Pons (tissue), 1 donor: ENCODE measurements at regions not wholly inside any gene's neighbourhood (a gene's known extent, or its start where the extent isn't known, plus 50 kb on each side); places are given as distances from the start of the nearest gene placed in this dataset.
"Not testable (repeated sequence)": the region's sequence is repeated elsewhere in the genome, so short reads cannot be mapped to it uniquely, and the experiment has no call there.

Experiments
- DNase-seq: peaks from one replicate; pipeline ENCODE4 v3.0.0-alpha.2; 2016; ENCODE audit warnings: low spot score

GRCh38 chr16:87203060-87203656 lies 114.0 kb downstream of the C16orf95 start:
- DNase-seq, result peak; percentile 52

DNA sequence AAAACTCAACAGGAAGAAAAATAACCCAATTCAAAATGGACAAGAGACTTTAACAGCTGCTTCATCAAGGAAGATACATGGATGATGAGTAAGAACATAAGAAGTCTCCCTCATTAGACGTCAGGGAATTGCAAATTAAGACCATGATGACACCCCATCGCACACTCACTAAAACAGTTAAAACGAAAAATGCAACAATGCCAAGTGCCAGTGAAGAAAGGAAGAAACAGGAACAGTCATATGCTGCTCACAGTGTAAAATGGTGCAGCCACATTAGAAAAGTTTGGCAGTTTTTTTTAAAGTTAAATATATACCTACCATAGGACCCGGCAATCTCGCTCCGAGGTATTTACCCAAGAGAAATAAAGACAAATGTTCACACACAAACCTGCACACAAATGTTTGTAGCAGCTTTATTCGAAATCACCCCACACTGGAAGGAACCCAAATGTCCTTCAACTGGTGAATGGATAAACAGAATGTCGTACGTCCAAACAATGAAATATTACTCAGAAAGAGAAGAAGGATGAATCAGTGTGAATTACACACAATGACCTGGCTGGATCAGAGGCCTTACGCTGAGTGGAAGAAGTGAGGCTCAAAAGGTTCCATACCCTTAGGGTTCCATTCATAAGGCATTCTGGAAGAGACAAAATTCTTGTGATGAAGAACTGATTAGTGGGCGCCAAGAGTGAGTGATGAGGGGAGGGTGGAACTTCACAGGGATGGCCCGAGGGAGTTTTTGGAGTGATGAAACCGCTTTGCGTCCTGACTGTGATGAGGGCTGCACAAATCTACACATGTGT lies 110.3 kb downstream of the C16orf95 start:
- no peak for DNase-seq

GRCh38 chr16:87207509-87207908 lies 109.7 kb downstream of the C16orf95 start:
- DNase-seq, result no peak

DNA sequence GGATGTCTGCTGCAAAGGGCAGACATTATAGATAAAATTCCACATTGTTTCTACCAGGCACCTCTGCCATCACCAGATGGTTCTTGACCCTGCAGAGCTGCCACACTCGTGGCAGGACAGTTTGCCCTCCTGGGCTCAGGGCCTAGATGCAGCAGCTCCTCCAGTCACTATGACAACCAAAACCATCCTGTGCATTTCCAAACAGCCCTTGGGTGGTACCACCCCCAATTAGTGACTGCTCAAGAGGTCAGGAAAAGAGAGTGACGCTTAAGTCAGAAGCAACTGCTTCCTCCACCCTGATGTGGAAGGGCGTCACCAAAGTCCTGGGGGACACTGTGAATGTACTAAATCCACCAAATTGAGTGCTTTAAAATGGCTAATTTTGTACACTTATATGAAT lies 109.2 kb downstream of the C16orf95 start:
- no peak for DNase-seq

GRCh38 chr16:87208968-87209367 lies 108.2 kb downstream of the C16orf95 start:
- not testable (repeated sequence) for DNase-seq

GRCh38 chr16:87209808-87210512 lies 107.2 kb downstream of the C16orf95 start:
- DNase-seq, result no peak

DNA sequence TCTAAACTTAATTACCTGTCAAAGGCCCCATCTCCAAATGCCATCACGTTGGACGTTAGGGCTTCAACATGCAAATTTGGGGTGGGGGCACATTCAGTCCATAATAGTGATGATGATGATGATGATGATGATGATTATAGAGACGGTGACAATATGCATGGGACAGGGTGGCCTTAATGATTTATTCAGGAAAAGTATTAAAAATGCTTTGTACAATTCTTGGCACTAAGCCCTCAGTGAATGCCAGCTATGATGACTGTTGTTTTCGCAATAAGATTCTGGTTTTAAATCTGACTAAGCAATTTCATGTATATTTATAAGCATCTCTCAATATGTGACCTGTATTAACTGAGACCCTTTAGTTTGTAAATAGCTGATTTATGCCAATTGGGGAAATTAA lies 106.3 kb downstream of the C16orf95 start:
- no peak for DNase-seq

- no peak for DNase-seq
Measured at GRCh38 chr16:87212026-87212425, 105.2 kb downstream of the C16orf95 start.

DNA sequence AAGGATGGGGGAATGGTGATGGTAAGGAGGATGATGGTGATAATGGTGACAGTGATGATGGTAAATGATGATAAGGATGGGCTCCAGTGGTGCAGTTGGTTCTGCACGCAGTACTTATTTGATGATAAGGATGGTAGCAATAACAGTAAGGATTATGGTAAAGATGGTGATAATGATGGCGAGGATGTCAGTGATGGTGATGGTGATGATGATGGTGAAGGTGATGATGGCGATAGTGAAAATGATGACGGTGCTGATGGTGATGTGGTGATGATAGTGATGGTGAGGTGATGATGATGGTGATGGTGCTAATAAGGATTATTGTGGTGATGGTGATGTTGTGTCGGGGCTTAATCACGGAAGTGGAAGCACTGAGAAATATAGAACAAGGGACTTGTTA lies 103.7 kb downstream of the C16orf95 start:
- no peak for DNase-seq

- DNase-seq, result peak; percentile 71
Measured at GRCh38 chr16:87216148-87216840, 100.9 kb downstream of the C16orf95 start.

GRCh38 chr16:87216841-87217275 lies 100.3 kb downstream of the C16orf95 start:
- DNase-seq, result no peak

- DNase-seq, result not testable (repeated sequence)
Measured at GRCh38 chr16:87217802-87218201, 99.4 kb downstream of the C16orf95 start.

DNA sequence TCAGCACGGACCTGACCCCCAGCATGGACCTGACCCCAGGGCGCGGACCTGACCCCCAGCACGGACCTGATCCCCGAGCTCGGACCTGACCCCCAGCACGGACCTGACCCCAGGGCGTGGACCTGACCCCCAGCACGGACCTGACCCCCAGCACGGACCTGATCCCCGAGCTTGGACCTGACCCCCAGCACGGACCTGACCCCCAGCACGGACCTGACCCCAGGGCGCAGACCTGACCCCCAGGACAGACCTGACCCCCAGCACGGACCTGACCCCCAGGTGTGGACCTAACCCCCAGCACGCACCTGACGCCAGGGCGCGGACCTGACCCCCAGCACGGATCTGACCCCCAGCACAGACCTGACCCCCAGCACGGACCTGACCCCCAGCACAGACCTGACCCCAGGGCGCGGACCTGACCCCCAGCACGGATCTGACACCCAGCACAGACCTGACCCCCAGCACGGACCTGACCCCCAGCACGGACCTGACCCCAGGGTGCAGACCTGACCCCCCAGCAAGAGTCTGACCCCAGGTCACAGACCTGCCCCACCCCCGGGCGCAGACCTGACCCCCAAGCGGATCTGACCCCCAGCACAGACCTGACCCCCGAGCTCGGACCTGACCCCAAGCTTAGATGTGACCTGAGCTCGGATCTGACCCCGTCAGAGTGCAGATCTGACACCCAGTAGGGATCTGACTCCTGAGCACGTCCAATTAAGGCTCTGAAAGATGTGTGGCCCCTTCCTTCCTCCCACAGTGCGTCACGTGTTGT lies 98.7 kb downstream of the C16orf95 start:
- DNase-seq, result no peak

GRCh38 chr16:87219287-87219909 lies 97.8 kb downstream of the C16orf95 start:
- DNase-seq, result no peak

DNA sequence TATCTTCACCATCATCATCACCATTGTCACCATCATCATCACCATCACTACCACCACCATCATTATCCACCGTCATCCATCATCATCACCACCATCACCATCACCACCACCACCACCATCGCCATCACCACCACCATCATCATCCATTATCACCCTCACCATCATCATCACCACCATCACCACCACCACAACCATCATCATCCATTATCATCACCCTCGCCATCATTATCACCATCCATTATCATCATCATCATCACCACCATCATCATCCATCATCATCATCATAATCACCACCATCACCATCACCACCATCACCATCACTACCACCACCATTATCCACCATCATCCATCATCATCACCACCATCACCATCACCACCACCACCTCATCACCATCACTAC lies 95.6 kb downstream of the C16orf95 start:
- DNase-seq, result no peak

- no peak for DNase-seq
Measured at GRCh38 chr16:87222335-87222734, 94.9 kb downstream of the C16orf95 start.

DNA sequence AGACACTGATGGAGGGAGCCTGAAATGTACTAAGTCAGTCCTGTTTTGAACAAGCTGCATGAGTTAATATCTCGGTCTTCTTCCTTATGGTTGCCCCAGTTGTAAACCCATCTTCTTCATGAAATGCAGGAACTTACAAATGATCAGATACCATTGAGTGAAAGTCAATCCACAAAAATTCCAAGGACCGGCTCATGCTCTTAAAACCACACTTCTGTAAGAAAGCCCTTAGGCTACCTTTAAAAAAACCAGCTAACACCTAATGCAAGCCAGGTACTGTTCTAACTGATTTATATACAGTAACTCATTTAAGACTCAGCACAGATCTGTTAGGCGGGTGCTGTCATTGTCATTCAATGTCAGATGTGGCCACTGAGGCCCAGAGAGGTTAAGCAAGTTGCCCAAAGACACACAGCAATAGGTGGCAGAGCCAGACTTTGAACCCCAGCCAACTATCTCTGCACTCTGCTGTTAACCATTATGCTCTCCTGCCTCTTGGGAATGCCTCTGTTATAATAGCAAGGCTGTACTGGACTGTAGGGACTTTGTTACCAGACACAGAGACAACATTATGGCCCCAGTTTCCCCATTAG lies 93.4 kb downstream of the C16orf95 start:
- no peak for DNase-seq

GRCh38 chr16:87226926-87227295 lies 90.3 kb downstream of the C16orf95 start:
- no peak for DNase-seq

- DNase-seq, result peak; percentile 6
Measured at GRCh38 chr16:87227296-87227951, 89.8 kb downstream of the C16orf95 start.

DNA sequence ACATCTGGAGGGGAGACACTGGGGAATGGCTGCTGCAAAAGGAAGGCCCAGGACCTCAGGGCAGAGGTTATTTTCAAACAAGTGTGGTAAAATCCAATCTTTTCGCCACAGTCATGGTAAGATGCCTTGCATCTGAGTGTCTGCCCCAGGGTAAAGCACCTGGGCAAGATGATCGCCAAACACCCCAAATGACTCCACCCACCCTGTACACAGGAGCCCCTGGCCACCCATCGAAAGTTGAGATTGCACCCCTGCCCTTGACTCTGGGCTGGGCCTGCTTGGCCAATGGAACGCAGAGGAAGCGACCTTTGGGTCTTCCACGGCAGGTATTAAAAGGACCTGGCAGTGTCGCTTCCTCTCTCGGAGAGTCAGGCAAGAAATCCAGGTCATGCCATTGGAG lies 88.8 kb downstream of the C16orf95 start:
- DNase-seq, result no peak
